SK-N-SH (cell line): ENCODE measurements at regions not wholly inside any gene's neighbourhood (a gene's known extent, or its start where the extent isn't known, plus 50 kb on each side); places are given as distances from the start of the nearest gene placed in this dataset.

Experiments used
- EP300 ChIP-seq, 2 experiments: IDR thresholded peaks; 2 replicates each; pipeline versions ENCODE4 v1.4.0 to v1.6.1; 2012; ENCODE audit warnings: borderline replicate concordance in 1 of 2, low read depth in 1 of 2, low read length in 1 of 2
- EZH2phosphoT487 ChIP-seq: fragments of 200-600 bp; sonication (generic); IDR thresholded peaks from 2 replicates; pipeline ENCODE4 v1.6.1; 2017; ENCODE audit warnings: low read depth, mixed run types, mild to moderate bottlenecking, antibody characterized with exemption, moderate library complexity, borderline replicate concordance
- JUND ChIP-seq: IDR thresholded peaks from 2 replicates; pipeline ENCODE4 v1.4.0; 2012
- MAX ChIP-seq: IDR thresholded peaks from 2 replicates; pipeline ENCODE4 v1.4.0; 2012; ENCODE audit warnings: low read depth
- RAD21 ChIP-seq: IDR thresholded peaks from 2 replicates; pipeline ENCODE4 v1.6.1; 2012; ENCODE audit warnings: mild to moderate bottlenecking, low read length
- RFX5 ChIP-seq: IDR thresholded peaks from 2 replicates; pipeline ENCODE4 v1.6.1; 2012; ENCODE audit warnings: mild to moderate bottlenecking, improper control_type of control experiment, low read length
- TAF1 ChIP-seq: IDR thresholded peaks from 2 replicates; pipeline ENCODE4 v1.6.1; 2012; ENCODE audit warnings: low read depth, mild to moderate bottlenecking, low read length, moderate library complexity, borderline replicate concordance
- TEAD4 ChIP-seq: IDR thresholded peaks from 2 replicates; pipeline ENCODE4 v1.4.0; 2012; ENCODE audit warnings: mild to moderate bottlenecking, borderline replicate concordance; ENCODE audit not compliant: insufficient read depth
- USF1 ChIP-seq: IDR thresholded peaks from 2 replicates; pipeline ENCODE4 v1.4.0; 2012; ENCODE audit warnings: low read depth, borderline replicate concordance
- YY1 ChIP-seq: IDR thresholded peaks from 2 replicates; pipeline ENCODE4 v1.4.0; 2012; ENCODE audit warnings: low read depth, mild to moderate bottlenecking
- TF ChIP-seq, protein P1 (sequence below): fragments of 200-600 bp; sonication (generic); IDR thresholded peaks from 2 replicates; pipeline ENCODE4 v1.6.1; 2017; ENCODE audit warnings: antibody characterized with exemption, mild to moderate bottlenecking, moderate library complexity
- TF ChIP-seq, protein P2 (sequence below): IDR thresholded peaks from 2 replicates; pipeline ENCODE4 v1.4.0; 2012; ENCODE audit warnings: low read depth, borderline replicate concordance

DNA sequence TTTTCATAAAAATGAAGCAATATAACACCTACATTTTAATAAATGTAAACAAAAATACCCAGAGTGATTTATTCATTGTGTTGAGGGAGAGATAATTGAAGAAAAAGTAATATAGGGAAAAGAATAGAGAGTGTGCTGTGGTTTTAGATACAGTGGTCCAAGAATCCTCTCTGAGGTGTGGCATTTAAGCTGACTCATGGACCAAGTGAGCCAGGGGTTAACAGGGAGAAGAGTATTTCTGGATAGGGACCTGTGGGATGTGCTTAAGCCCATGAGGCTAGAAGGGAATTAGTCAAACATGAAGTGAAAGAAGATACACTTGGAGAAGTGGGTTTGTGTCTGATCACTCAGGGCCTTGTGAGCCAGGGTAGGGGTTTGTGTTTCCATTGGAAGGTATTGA, 680.7 kb upstream of the GRM7 start:
- TF ChIP-seq, protein P1, sequence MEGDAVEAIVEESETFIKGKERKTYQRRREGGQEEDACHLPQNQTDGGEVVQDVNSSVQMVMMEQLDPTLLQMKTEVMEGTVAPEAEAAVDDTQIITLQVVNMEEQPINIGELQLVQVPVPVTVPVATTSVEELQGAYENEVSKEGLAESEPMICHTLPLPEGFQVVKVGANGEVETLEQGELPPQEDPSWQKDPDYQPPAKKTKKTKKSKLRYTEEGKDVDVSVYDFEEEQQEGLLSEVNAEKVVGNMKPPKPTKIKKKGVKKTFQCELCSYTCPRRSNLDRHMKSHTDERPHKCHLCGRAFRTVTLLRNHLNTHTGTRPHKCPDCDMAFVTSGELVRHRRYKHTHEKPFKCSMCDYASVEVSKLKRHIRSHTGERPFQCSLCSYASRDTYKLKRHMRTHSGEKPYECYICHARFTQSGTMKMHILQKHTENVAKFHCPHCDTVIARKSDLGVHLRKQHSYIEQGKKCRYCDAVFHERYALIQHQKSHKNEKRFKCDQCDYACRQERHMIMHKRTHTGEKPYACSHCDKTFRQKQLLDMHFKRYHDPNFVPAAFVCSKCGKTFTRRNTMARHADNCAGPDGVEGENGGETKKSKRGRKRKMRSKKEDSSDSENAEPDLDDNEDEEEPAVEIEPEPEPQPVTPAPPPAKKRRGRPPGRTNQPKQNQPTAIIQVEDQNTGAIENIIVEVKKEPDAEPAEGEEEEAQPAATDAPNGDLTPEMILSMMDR, result no peak
- TF ChIP-seq RAD21, result no peak
- no peak for TF ChIP-seq EZH2phosphoT487
- TF ChIP-seq, protein P2, sequence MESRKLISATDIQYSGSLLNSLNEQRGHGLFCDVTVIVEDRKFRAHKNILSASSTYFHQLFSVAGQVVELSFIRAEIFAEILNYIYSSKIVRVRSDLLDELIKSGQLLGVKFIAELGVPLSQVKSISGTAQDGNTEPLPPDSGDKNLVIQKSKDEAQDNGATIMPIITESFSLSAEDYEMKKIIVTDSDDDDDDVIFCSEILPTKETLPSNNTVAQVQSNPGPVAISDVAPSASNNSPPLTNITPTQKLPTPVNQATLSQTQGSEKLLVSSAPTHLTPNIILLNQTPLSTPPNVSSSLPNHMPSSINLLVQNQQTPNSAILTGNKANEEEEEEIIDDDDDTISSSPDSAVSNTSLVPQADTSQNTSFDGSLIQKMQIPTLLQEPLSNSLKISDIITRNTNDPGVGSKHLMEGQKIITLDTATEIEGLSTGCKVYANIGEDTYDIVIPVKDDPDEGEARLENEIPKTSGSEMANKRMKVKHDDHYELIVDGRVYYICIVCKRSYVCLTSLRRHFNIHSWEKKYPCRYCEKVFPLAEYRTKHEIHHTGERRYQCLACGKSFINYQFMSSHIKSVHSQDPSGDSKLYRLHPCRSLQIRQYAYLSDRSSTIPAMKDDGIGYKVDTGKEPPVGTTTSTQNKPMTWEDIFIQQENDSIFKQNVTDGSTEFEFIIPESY, result no peak
- TF ChIP-seq EP300 (IDR thresholded peaks at IDR 0.05; ENCODE audit: borderline replicate concordance in 1 of 2, low read depth in 1 of 2, low read length in 1 of 2), result no peak
- TF ChIP-seq YY1, result no peak
- TF ChIP-seq TAF1, result no peak
- TF ChIP-seq MAX, result no peak
- TF ChIP-seq USF1, result no peak
- no peak for TF ChIP-seq TEAD4
- TF ChIP-seq JUND, result no peak
- TF ChIP-seq RFX5, result no peak
